GM23338 (cell line): ENCODE measurements at regions not wholly inside any gene's neighbourhood (a gene's known extent, or its start where the extent isn't known, plus 50 kb on each side); places are given as distances from the start of the nearest gene placed in this dataset.

Source experiments
- ATAC-seq: fragments of 200-7000 bp; cut with Tn5 transposase; 3 replicates; pipeline ENCODE4 v1.9.1; 2020
- DNase-seq: peaks from one replicate; pipeline ENCODE4 v3.0.0-alpha.2; 2015; ENCODE audit warnings: low spot score
- H2AFZ ChIP-seq: fragments of 200-600 bp; sonication (generic); 2 replicates; pipeline ENCODE4 v1.8.0; 2016; ENCODE audit warnings: antibody characterized with exemption, mild to moderate bottlenecking, moderate library complexity
- H3F3A ChIP-seq: fragments of 200-600 bp; sonication (generic); replicated peaks from 2 replicates; pipeline ENCODE4 v1.8.0; 2017; ENCODE audit warnings: antibody characterized with exemption, mixed run types, low read depth
- H3K27ac ChIP-seq: fragments of 200-600 bp; sonication (generic); 2 replicates; pipeline ENCODE4 v1.6.1; 2016; ENCODE audit warnings: low read depth
- H3K27me3 ChIP-seq: fragments of 200-600 bp; sonication (generic); 2 replicates; pipeline ENCODE4 v1.8.0; 2016; ENCODE audit warnings: mild to moderate bottlenecking, mixed run types, moderate library complexity; ENCODE audit not compliant: insufficient read depth
- H3K36me3 ChIP-seq: fragments of 200-600 bp; sonication (generic); 2 replicates; pipeline ENCODE4 v1.8.0; 2016; ENCODE audit warnings: mild to moderate bottlenecking; ENCODE audit not compliant: insufficient read depth
- H3K4me1 ChIP-seq: fragments of 200-600 bp; sonication (generic); 2 replicates; pipeline ENCODE4 v1.8.0; 2016; ENCODE audit warnings: mild to moderate bottlenecking, moderate library complexity; ENCODE audit not compliant: insufficient read depth
- H3K4me2 ChIP-seq: fragments of 200-600 bp; sonication (generic); 2 replicates; pipeline ENCODE4 v1.7.1; 2017; ENCODE audit warnings: mixed run types
- H3K4me3 ChIP-seq: fragments of 200-600 bp; sonication (generic); 2 replicates; pipeline ENCODE4 v1.6.1; 2016; ENCODE audit warnings: mixed run types
- H3K79me2 ChIP-seq: fragments of 200-600 bp; sonication (generic); replicated peaks from 2 replicates; pipeline ENCODE4 v1.8.0; 2017; ENCODE audit warnings: mild to moderate bottlenecking; ENCODE audit not compliant: insufficient read depth
- H3K9me2 ChIP-seq: fragments of 200-600 bp; sonication (generic); 2 replicates; pipeline ENCODE4 v1.8.0; 2017; ENCODE audit not compliant: insufficient read depth
- H4K20me1 ChIP-seq: fragments of 200-600 bp; sonication (generic); replicated peaks from 2 replicates; pipeline ENCODE4 v1.8.0; 2017; ENCODE audit warnings: mild to moderate bottlenecking; ENCODE audit not compliant: insufficient read depth
- H3K27ac Mint-ChIP-seq: 2 replicates; pipeline ENCODE4 v1.8.0; 2020; ENCODE audit warnings: inconsistent platforms, mild to moderate bottlenecking, moderate library complexity, mixed read lengths
- H3K27me3 Mint-ChIP-seq: 3 replicates; pipeline ENCODE4 v1.8.0; 2022; ENCODE audit warnings: low read depth, mild to moderate bottlenecking, moderate library complexity, mixed read lengths, inconsistent platforms; ENCODE audit not compliant: insufficient read depth, poor library complexity
- H3K36me3 Mint-ChIP-seq: 3 replicates; pipeline ENCODE4 v1.8.0; 2021; ENCODE audit warnings: low read depth, mild to moderate bottlenecking, inconsistent platforms, moderate library complexity, mixed read lengths
- H3K4me1 Mint-ChIP-seq: 3 replicates; pipeline ENCODE4 v1.8.0; 2020; ENCODE audit warnings: mild to moderate bottlenecking, inconsistent platforms, mixed read lengths
- H3K4me3 Mint-ChIP-seq: 3 replicates; pipeline ENCODE4 v1.8.0; 2021; ENCODE audit warnings: moderate library complexity, mild to moderate bottlenecking, inconsistent platforms, mixed read lengths
- H3K9me3 Mint-ChIP-seq: 3 replicates; pipeline ENCODE4 v1.8.0; 2020; ENCODE audit warnings: moderate library complexity, mild to moderate bottlenecking, inconsistent platforms, mixed read lengths
- CREB1 ChIP-seq: fragments of 250-450 bp; sonication (Bioruptor Pico); IDR thresholded peaks from 2 replicates; pipeline ENCODE4 v1.5.0; 2020; ENCODE audit warnings: low read depth, mild to moderate bottlenecking, moderate library complexity
- EZH2 ChIP-seq: fragments of 200-600 bp; sonication (generic); IDR thresholded peaks from one replicate; pipeline ENCODE4 v1.8.0; 2017; ENCODE audit warnings: antibody characterized with exemption, mild to moderate bottlenecking, low read depth; ENCODE audit not compliant: unreplicated experiment
- EZH2phosphoT487 ChIP-seq: fragments of 200-600 bp; sonication (generic); IDR thresholded peaks from one replicate; pipeline ENCODE4 v1.8.1; 2018; ENCODE audit warnings: antibody characterized with exemption; ENCODE audit not compliant: unreplicated experiment
- JUNB ChIP-seq: IDR thresholded peaks from one replicate; pipeline ENCODE4 v1.6.1; 2016; ENCODE audit warnings: antibody characterized with exemption; ENCODE audit not compliant: unreplicated experiment
- NANOG ChIP-seq: IDR thresholded peaks from 2 replicates; pipeline ENCODE4 v1.6.1; 2016; ENCODE audit warnings: antibody characterized with exemption, borderline replicate concordance
- POLR2AphosphoS5 ChIP-seq: IDR thresholded peaks from 2 replicates; pipeline ENCODE4 v1.6.1; 2016; ENCODE audit warnings: antibody characterized with exemption, low read depth
- STAT1 ChIP-seq: IDR thresholded peaks from one replicate; pipeline ENCODE4 v1.6.1; 2016; ENCODE audit warnings: antibody characterized with exemption; ENCODE audit not compliant: unreplicated experiment
- ZNF114 ChIP-seq: fragments of 250-450 bp; sonication (Bioruptor Pico); IDR thresholded peaks from 2 replicates; pipeline ENCODE4 v1.5.0; 2020; ENCODE audit warnings: mild to moderate bottlenecking, moderate library complexity
- ZNF331 ChIP-seq: fragments of 250-450 bp; sonication (Bioruptor Pico); IDR thresholded peaks from 2 replicates; pipeline ENCODE4 v1.5.0; 2020; ENCODE audit warnings: low read depth, mild to moderate bottlenecking, moderate library complexity
- TF ChIP-seq, protein P1 (sequence below): fragments of 250-450 bp; sonication (Bioruptor Pico); IDR thresholded peaks from 2 replicates; pipeline ENCODE4 v1.5.0; 2020; ENCODE audit warnings: mild to moderate bottlenecking, moderate library complexity
- TF ChIP-seq, protein P2 (sequence below): IDR thresholded peaks from one replicate; pipeline ENCODE4 v1.6.1; 2018; ENCODE audit warnings: antibody characterized with exemption; ENCODE audit not compliant: unreplicated experiment
- TF ChIP-seq, protein P3 (sequence below), 2 experiments: fragments of 200-600 bp in 1 of 2; sonication (generic) in 1 of 2; conservative IDR thresholded peaks; 2 replicates each; pipeline versions ENCODE4 v1.5.1 to v1.6.1; 2016 to 2017; ENCODE audit warnings: antibody characterized with exemption in 2 of 2, low read depth in 2 of 2, mild to moderate bottlenecking in 2 of 2, moderate library complexity in 1 of 2
- TF ChIP-seq, protein P4 (sequence below): IDR thresholded peaks from 2 replicates; pipeline ENCODE4 v1.6.1; 2016; ENCODE audit warnings: antibody characterized with exemption

DNA sequence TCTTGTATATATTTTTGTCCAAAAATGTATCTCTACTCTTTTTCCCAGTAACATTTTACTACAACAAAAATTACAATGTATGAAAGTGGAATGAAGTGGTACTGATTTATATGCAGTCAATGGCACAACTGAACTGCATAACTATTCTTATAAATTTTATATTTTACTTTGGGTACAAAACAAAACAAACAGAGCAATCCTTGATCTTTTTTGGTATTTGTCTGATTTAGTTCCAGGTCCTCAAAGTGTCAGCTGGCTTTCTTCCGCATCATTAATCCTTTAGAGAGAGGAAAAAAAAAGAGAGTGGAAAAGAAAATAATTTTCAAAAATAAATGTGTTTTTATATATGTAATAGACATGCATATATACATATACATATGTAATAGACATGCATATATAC, 252.4 kb upstream of the SLIT2 start:
- no peaks in the 10 kb centered on the region for H3K27me3 ChIP-seq
- Mint-ChIP-seq H3K4me1 (no peaks in the 10 kb centered on the region), H3K36me3 (no peaks in the 10 kb centered on the region), H3K27me3 (no peaks in the 10 kb centered on the region), H3K27ac (no peak overlapping the region), H3K9me3 (no peaks in the 10 kb centered on the region), H3K4me3 (no peak overlapping the region)
- no peak for ATAC-seq
- no peak for TF ChIP-seq POLR2AphosphoS5
- TF ChIP-seq ZNF114 (CRISPR knock-in tag), result no peak
- TF ChIP-seq, protein P1, sequence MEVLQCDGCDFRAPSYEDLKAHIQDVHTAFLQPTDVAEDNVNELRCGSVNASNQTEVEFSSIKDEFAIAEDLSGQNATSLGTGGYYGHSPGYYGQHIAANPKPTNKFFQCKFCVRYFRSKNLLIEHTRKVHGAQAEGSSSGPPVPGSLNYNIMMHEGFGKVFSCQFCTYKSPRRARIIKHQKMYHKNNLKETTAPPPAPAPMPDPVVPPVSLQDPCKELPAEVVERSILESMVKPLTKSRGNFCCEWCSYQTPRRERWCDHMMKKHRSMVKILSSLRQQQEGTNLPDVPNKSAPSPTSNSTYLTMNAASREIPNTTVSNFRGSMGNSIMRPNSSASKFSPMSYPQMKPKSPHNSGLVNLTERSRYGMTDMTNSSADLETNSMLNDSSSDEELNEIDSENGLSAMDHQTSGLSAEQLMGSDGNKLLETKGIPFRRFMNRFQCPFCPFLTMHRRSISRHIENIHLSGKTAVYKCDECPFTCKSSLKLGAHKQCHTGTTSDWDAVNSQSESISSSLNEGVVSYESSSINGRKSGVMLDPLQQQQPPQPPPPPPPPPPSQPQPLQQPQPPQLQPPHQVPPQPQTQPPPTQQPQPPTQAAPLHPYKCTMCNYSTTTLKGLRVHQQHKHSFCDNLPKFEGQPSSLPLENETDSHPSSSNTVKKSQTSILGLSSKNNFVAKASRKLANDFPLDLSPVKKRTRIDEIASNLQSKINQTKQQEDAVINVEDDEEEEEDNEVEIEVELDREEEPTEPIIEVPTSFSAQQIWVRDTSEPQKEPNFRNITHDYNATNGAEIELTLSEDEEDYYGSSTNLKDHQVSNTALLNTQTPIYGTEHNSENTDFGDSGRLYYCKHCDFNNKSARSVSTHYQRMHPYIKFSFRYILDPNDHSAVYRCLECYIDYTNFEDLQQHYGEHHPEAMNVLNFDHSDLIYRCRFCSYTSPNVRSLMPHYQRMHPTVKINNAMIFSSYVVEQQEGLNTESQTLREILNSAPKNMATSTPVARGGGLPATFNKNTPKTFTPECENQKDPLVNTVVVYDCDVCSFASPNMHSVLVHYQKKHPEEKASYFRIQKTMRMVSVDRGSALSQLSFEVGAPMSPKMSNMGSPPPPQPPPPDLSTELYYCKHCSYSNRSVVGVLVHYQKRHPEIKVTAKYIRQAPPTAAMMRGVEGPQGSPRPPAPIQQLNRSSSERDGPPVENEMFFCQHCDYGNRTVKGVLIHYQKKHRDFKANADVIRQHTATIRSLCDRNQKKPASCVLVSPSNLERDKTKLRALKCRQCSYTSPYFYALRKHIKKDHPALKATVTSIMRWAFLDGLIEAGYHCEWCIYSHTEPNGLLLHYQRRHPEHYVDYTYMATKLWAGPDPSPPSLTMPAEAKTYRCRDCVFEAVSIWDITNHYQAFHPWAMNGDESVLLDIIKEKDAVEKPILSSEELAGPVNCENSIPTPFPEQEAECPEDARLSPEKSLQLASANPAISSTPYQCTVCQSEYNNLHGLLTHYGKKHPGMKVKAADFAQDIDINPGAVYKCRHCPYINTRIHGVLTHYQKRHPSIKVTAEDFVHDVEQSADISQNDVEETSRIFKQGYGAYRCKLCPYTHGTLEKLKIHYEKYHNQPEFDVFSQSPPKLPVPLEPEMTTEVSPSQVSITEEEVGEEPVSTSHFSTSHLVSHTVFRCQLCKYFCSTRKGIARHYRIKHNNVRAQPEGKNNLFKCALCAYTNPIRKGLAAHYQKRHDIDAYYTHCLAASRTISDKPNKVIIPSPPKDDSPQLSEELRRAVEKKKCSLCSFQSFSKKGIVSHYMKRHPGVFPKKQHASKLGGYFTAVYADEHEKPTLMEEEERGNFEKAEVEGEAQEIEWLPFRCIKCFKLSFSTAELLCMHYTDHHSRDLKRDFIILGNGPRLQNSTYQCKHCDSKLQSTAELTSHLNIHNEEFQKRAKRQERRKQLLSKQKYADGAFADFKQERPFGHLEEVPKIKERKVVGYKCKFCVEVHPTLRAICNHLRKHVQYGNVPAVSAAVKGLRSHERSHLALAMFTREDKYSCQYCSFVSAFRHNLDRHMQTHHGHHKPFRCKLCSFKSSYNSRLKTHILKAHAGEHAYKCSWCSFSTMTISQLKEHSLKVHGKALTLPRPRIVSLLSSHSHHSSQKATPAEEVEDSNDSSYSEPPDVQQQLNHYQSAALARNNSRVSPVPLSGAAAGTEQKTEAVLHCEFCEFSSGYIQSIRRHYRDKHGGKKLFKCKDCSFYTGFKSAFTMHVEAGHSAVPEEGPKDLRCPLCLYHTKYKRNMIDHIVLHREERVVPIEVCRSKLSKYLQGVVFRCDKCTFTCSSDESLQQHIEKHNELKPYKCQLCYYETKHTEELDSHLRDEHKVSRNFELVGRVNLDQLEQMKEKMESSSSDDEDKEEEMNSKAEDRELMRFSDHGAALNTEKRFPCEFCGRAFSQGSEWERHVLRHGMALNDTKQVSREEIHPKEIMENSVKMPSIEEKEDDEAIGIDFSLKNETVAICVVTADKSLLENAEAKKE (CRISPR knock-in tag), result no peak
- TF ChIP-seq CREB1, result no peak
- TF ChIP-seq NANOG, result no peak
- TF ChIP-seq, protein P2, sequence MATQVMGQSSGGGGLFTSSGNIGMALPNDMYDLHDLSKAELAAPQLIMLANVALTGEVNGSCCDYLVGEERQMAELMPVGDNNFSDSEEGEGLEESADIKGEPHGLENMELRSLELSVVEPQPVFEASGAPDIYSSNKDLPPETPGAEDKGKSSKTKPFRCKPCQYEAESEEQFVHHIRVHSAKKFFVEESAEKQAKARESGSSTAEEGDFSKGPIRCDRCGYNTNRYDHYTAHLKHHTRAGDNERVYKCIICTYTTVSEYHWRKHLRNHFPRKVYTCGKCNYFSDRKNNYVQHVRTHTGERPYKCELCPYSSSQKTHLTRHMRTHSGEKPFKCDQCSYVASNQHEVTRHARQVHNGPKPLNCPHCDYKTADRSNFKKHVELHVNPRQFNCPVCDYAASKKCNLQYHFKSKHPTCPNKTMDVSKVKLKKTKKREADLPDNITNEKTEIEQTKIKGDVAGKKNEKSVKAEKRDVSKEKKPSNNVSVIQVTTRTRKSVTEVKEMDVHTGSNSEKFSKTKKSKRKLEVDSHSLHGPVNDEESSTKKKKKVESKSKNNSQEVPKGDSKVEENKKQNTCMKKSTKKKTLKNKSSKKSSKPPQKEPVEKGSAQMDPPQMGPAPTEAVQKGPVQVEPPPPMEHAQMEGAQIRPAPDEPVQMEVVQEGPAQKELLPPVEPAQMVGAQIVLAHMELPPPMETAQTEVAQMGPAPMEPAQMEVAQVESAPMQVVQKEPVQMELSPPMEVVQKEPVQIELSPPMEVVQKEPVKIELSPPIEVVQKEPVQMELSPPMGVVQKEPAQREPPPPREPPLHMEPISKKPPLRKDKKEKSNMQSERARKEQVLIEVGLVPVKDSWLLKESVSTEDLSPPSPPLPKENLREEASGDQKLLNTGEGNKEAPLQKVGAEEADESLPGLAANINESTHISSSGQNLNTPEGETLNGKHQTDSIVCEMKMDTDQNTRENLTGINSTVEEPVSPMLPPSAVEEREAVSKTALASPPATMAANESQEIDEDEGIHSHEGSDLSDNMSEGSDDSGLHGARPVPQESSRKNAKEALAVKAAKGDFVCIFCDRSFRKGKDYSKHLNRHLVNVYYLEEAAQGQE, result no peak
- TF ChIP-seq, protein P3, sequence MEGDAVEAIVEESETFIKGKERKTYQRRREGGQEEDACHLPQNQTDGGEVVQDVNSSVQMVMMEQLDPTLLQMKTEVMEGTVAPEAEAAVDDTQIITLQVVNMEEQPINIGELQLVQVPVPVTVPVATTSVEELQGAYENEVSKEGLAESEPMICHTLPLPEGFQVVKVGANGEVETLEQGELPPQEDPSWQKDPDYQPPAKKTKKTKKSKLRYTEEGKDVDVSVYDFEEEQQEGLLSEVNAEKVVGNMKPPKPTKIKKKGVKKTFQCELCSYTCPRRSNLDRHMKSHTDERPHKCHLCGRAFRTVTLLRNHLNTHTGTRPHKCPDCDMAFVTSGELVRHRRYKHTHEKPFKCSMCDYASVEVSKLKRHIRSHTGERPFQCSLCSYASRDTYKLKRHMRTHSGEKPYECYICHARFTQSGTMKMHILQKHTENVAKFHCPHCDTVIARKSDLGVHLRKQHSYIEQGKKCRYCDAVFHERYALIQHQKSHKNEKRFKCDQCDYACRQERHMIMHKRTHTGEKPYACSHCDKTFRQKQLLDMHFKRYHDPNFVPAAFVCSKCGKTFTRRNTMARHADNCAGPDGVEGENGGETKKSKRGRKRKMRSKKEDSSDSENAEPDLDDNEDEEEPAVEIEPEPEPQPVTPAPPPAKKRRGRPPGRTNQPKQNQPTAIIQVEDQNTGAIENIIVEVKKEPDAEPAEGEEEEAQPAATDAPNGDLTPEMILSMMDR (conservative IDR thresholded peaks at IDR 0.05; ENCODE audit: low read depth in 2 of 2), result no peak
- no peak for TF ChIP-seq JUNB
- TF ChIP-seq EZH2, result no peak
- no peak for TF ChIP-seq EZH2phosphoT487
- TF ChIP-seq ZNF331, result no peak
- TF ChIP-seq STAT1, result no peak
- TF ChIP-seq, protein P4, sequence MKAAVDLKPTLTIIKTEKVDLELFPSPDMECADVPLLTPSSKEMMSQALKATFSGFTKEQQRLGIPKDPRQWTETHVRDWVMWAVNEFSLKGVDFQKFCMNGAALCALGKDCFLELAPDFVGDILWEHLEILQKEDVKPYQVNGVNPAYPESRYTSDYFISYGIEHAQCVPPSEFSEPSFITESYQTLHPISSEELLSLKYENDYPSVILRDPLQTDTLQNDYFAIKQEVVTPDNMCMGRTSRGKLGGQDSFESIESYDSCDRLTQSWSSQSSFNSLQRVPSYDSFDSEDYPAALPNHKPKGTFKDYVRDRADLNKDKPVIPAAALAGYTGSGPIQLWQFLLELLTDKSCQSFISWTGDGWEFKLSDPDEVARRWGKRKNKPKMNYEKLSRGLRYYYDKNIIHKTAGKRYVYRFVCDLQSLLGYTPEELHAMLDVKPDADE, result no peak
- no peaks in the 10 kb centered on the region for H3K4me1 ChIP-seq
- H3F3A ChIP-seq, result no peaks in the 10 kb centered on the region
- no peak overlapping the region for H2AFZ ChIP-seq
- H3K27ac ChIP-seq, result no peak overlapping the region
- no peaks in the 10 kb centered on the region for H3K79me2 ChIP-seq
- no peaks in the 10 kb centered on the region for H3K9me2 ChIP-seq
- H4K20me1 ChIP-seq, result no peaks in the 10 kb centered on the region
- DNase-seq, result no peak
- H3K4me2 ChIP-seq, result no peak overlapping the region
- no peak overlapping the region for H3K4me3 ChIP-seq
- H3K36me3 ChIP-seq, result no peaks in the 10 kb centered on the region
